GM21381 (cell line): ENCODE measurements at regions not wholly inside any gene's neighbourhood (a gene's known extent, or its start where the extent isn't known, plus 50 kb on each side); places are given as distances from the start of the nearest gene placed in this dataset.

Experiments
- ATAC-seq: cut with Tn5 transposase; IDR thresholded peaks from one replicate; pipeline ENCODE4 v1.9.1; 2021; ENCODE audit warnings: mild to moderate bottlenecking, moderate library complexity; ENCODE audit not compliant: unreplicated experiment

DNA sequence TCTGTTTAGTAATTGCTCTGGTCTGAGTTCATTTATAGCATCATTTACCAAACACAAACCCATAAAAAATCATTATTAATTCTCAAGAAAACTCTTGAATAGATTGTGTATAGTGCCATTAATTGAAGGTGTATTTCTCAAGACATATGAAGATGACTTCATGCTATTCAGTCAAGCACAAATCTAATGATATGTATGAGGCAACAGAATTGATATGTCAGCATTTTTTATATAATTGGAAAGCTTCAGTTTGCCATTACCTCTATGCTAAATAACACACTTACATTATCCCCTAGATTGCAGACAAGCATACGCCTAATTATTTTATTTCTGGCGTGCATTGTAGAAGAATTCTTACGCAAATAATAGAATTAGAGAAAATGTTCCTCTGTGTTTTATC, 461.8 kb downstream of the PDHA2 start:
- no peak for ATAC-seq

DNA sequence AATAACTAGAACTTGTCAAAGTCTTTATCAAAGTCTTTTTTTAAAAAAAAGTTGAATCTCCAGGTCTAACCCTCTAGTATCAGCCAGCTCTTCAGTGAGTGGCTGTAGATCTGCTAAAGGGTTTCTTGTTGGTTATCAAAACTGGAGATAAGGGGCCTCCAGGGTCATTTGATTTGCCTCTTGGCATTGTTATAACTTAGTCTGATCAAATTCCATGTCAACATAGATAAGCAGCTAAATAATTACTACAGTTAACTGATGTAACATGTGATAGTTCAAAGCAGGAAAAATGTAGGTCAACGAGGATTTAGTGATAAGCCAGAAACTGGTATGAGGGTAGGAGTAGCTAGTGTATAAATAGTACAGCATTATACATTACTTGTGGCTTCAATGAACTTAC, 465.1 kb downstream of the PDHA2 start:
- ATAC-seq, result no peak

DNA sequence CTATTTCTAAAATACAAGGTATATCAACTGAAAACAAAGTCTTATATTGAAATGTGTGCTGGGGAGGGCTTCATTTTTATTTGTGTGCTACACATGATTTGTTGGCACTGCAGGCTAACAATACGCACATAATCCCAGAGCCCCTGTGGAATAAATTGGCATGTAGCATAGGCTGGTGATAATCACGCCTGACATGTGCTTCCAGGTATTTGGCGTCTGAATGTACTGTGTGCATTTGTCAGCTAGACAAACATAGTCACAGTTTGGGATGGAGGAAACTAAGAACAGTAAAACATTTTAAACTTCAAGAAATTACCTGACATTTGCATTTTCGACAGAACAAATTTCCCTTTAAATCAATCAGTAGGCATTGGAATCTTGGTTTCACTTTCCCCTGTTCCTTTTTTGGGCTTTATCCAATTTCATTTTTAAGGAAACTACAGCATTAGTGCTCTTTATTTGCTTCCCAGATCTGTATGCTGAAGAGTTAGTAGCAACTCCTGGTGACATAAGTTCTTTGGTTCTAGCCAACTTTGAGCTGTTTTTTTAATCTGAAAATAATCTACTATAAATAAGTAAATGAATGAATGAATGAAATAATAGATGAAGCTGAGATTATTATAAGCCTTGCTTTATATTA, 472.3 kb downstream of the PDHA2 start:
- ATAC-seq, result no peak

DNA sequence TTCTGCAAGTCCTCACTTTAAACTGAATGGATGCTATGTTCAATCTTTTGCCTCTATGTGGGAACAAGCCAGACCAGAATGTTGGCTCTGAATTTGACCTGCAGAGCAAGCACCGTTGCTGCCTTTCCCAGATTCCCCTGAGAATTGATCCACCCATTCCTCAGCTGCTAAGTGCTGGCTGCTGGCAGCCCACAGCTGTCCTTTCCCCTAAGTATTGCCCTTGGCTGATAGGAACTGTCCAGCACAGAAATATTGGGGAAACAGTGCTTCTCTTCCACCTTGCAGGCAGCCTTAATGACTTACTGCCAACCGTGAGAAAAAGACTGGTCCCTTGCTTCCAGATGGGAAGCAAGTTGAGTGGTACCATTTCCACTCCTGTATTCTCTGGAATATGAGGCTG, 475.9 kb downstream of the PDHA2 start:
- no peak for ATAC-seq

DNA sequence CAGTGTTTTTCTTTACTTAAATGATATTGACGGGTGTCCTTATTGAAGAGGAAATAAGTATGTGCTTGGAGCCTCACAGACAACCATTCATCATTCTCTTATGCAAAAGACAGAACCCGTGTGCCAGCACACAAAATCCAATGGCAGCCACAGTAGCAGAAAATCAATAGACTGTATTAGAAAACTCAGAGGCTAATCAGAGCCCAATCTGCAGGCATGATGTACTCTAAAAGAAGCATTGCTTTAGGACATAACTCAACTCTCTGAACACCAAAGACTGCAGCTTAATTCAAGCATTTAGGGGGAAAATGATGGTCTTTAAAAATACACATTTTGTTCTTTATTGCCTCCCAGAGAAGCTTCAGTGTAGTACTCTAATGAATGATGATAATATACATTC, 476.9 kb downstream of the PDHA2 start:
- no peak for ATAC-seq

DNA sequence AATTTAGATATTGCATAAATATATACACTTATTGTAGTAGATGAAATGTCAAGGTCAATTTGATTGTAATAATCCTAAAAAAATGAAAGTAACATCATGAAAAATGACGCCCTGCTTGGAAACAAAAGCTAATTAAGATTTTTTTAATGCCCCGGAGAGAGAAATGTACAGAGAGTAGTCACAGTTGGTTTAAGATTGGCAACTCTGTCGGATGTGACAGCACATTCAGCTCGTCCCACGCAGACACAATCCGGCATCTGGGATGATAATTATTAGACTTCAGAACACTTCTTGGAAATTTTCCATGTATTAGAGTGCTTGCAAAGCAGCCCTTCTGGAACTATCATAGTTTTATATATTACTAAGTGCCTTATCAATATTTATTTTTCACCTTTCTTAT, 478.0 kb downstream of the PDHA2 start:
- ATAC-seq, result no peak

DNA sequence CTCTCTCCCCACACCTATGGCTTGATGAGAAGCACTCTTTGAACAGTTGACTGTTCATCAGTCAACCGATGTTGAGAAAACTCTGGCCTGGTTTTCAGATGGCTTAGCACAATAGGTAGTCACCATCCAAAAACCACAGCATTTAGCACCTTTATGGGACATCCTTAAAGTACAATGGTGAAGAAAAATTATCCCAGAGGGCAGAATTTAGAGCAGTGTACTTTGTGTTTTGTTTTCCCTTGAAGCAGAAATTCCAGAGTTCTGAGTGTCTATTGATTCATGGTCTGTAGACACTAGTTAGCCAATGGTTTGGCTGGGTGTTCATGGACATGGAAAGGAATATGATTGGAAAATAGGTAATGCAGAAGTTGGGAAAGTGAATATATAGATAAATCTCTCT, 487.0 kb downstream of the PDHA2 start:
- ATAC-seq, result no peak

DNA sequence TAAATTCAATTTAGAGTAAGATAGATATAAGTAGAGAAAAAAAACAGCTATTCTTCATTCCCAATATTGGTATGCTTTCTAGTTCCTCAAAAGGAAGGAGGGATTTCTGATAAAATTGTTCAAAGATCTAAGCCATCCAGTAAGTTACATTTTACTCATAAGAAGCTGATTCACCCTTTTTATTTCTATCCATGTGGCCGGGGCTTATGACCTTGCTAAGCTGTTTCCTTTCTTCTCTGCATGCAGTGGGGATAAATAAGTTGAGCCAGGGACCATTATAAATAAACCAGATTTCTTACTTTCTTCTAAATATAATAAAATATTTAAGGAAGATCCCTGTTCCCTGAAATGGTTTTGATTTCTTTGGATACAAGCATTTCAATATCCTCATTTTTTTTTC, 502.3 kb downstream of the PDHA2 start:
- no peak for ATAC-seq

DNA sequence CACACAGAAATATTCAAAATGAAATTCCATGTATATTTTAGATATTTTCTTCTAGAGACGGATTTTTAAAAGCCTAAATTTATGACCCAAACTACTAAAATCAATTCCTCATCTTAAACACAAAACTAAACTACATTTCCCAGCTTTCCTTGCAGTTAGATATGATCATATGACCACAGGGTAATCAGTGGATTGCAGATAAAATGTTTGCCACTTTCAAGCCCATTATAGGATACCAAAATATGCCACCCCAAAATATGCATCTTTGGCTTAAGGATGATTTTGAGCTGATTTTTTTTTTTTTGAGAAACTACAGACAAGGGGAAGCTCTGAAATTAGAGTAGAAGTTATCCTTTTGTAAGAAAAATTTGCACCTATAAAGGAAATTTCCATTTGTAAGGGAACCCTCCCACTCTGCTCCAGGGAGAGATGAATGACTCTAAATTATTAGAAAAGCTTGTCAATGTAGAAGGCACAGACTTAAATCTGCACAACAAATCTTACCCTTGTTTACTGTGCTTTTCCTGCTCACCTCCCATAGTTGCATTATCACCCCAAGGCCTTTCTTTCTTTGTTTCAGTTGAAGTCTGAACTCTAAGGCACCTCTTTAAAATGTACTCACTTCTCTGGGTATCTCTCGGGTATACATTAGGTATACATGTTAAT, 503.0 kb downstream of the PDHA2 start:
- no peak for ATAC-seq

DNA sequence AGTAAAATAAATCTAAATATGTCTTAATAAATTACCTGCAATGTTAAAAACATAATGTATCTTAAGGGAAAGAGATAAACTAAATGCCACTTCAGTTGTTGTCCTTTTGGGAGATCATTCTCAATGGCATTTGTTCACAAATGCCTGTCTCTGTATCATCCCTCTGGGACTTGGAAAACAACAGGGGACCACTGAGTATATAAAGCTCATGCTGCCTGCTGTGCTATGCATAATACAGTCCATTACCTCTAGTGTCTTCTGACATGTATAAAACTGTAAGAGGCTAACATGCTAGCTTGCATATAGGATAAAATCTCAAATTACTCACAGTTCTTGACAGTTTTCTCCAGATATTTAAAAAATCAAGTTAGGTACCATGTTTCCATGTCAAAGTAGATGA, 503.9 kb downstream of the PDHA2 start:
- no peak for ATAC-seq

DNA sequence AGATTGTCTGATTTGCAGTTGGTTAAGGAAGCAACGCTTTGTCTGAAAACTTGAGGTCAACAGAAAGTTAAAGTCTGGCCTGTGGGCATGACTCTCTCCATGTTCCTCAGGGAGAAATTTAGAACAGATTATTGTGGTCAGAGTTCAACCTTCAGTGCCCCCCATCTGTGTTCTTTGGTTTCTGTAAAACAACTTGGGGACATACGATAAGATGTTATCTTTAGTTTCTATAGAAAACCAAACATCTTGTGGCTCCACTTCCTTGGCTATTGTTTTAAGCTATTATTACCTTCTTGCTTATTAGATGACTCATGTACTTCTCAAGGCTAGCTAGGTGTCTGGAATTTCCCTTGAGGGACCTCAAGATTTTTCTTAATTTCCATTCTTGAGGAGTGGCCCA, 507.7 kb downstream of the PDHA2 start:
- ATAC-seq, result no peak

DNA sequence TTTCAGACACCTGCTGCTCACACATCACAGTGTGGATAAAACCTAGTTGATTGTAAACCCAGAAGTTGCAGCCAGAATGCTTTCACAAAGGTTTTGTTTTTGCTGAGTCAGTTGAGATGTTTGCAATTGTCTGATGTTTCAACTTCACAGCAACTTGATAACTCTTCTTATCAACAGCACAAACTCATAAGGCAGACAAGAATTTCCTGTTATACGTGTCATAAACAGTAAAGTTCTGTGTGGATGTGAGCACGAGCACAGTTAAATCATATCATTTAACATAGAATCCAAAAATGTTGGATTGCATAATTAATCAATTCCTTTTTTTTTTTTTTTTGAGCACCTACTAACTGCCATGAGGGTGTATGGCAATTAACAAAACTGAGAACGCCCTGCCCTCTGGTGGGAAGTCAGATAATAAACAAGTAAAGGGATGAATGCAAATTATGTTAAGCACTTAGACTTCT, 512.2 kb downstream of the PDHA2 start:
- ATAC-seq, result no peak

DNA sequence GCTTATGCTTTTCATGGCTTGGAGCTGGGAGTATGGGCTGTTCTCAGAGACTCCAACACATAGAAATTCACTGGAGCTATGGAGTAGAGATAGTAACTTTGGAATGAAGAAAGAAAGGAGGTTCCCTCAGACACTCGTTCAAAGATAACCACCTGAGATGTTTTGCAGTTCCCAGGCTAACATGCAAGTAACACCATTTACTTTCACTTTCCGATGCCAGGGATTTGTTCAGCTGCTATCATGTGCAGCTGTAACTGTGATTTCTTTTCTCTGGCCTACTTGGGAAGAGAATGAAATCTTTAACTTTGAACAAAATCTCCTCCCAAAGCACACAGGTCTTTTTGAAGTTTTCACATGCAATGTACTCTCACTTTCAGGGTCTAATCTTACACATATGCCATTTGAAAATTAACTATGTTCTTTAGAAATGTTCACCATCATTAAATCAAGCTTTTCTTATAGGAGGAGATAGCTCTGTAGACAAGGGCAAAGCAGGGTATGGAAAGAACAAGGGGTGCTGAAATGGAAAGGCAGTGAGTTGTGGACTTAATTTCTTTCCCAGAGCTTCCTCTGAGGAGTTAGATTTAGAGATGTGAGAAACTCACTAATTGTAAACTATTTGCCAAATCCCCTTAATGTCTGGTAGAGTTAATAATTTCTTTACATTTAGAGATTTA, 514.3 kb downstream of the PDHA2 start:
- no peak for ATAC-seq

DNA sequence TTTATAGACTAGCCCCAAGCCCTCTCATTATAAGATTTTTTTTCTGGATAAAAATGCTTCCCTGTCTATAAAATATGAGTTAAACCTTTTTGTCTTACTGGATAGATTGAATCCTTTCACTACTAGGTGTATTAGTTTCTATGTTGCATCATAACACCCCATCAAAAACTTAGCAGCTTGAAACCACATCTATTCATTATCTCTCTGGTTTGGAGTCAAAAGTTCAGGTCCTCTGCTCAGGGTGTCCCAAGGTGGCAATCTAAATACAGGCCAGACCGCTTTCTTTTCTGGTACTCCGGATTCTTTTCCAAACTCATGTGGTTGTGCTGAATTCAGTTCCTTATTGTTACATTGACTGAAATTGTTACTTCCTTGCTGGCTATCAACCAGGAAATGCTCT, 515.5 kb downstream of the PDHA2 start:
- no peak for ATAC-seq

DNA sequence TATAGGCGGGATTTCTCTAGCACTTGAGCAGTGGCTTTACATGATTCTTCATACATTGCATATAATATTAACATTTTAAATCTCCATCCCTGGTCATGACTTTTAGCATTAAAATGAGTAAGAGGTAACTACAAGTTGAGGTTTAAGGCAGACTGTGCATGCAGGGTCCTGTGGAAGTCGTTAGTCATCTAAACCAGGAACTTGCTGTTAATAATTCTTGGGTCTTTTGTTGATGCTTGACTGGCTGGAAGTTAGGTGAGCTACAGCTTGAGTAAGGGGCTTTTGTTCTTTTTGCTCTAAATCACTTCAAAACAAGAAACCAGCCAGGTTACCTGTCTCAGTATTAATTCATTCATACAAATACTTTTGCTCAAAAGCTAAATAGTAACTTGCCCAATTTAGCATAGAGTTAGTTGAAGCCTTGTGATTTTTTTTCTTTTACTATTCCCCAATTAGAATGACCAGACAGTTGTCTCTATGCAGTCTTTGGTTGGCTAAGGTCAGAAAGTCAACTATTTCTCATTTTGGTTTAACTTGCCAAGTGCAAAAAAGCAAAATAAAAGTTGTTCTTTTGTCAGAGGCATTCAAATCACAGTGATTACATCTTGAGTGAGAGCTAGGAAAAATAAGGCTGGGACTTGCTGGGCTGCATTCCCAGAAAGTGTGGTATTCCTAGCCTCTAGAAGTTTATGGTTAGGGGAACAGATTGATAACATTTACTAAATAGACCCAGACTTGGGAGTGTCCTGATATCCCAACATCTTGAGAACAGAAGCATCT, 516.9 kb downstream of the PDHA2 start:
- ATAC-seq, result no peak

DNA sequence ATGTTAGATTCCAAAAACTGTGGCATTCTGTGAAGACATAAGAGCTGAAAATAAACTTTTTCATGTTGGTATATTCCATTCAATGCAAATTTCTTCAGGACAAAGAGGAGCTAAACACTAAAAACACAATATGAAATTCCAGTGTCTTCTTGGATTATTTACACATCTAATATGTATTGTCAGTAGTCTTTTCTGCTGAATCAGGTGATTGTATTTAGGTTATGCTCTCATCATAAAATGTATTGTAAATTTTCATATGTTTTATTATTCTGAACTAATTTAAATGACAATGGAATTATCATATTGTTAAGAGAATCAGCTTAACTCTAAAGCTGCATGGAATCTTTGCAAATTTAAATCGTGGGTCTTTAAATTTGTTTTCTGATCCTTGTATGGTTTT, 526.7 kb downstream of the PDHA2 start:
- ATAC-seq, result no peak

DNA sequence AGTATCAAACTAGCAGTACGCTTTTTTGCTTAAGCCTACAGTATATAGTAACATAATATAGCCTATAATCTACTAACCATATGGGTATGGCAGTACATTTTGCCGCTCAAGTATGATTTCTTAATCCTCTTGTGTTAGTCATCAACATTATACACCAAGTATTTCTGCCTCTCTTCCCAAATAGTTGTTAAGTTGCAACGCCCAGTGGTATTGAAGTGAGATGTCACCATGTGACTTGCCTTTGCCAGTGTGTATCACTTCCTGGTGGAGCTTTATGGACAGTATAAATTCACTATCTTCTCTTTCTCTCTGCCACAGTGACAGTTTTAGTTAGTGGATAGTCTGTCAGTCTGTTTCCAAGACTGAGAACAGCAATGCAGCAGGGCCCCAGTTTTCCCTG, 535.5 kb downstream of the PDHA2 start:
- no peak for ATAC-seq

DNA sequence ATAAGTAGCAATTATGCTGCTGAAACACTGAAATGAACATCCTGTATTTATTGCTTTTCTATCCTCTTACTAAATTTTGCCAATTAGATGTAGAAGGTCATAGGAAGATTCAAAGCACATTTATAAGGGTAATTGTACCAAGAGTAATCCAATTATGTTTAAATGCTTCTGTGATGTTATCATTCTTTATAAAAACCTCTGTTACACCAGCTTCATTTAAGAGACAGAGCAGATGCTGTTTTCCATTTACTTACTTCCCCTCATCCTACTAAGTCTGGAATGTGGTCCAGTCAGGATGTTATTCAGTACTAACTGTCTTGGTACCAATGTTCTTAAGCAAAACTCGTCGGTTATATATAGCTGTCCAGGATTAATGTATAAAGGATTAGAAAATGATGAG, 539.6 kb downstream of the PDHA2 start:
- no peak for ATAC-seq

DNA sequence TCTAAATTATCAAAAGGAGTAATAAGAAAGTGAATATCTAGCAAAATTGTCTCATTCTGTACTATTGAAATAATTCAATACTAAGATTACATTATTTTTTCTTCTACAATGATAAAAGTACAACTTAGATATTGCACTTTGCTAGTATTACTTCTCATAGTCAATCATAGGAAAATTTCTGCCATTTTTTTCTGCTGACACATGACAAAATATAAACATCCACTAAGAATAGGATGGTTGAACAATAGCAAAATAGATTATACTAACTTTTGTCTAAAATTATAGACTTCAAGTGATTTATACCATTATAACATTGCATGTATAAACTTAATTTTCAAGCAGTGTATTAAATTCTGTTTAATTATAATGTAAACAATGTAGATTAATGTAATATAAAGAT, 540.2 kb downstream of the PDHA2 start:
- no peak for ATAC-seq

DNA sequence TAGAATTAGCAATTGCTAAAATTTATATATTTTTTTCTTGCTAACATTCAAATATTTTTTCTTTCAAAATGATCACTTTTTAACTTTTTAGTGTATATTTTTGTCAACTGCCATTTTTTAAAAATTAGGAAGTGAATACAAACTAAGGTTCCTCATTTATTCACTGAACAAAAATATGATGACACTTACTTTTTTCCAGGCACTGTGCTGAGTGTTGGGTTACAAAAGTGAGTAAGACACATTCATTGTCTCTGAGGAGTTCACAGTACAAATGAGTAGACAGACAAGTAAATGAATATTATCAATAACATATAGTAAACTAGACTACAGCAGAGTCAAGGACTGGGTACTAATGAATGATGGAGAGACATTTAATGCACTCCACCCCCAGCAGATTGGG, 543.5 kb downstream of the PDHA2 start:
- ATAC-seq, result no peak

DNA sequence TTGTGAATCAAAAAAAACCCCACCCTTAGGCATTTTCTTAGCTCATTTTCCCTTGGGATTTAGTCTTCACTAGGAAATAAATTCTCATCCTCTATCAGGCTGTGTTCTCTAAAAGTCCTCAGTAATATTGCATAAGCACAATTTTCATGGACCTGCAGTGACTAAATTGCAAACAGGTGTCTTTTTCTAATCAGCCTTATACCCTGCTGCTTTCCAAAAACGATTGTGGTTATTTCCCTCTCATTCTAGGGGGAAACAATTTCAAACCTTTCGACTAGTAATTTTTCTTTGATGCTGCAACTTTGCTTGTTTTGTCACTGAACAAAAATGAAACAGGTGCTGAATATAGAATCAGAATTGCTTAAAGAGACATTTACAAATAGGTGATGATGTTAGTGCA, 549.9 kb downstream of the PDHA2 start:
- no peak for ATAC-seq

DNA sequence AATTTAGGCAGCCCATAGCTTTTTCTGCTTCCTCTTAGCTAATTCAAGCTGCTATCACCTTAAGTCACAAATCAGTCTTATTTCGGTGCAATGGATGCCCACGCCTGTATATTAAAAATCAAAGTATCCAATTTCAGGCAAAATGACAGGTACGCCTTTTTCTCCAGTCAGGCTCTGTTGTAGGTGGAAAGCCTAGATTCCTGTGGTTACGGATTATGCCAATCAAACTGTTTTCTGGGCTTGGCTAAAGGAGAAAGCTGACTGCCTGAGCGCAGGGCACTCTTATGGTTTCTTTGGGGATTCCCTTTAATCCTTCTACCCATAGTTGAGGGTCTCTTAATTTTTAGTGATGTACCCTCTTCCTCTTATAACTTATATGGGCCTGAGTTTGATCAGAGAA, 550.5 kb downstream of the PDHA2 start:
- ATAC-seq, result no peak
